PC-3 (cell line): ENCODE measurements at regions not wholly inside any gene's neighbourhood (a gene's known extent, or its start where the extent isn't known, plus 50 kb on each side); places are given as distances from the start of the nearest gene placed in this dataset.
"Not testable (repeated sequence)": the region's sequence is repeated elsewhere in the genome, so short reads cannot be mapped to it uniquely, and the experiment has no call there.

ENCODE experiments used
- ATAC-seq: fragments of 200-7000 bp; cut with Tn5 transposase; 2 replicates; pipeline ENCODE4 v1.9.1; 2020; ENCODE audit warnings: mild to moderate bottlenecking, moderate library complexity
- BruUV-seq: library from RNA; stranded (reverse); fragments of 400-500 nt; replicated peaks from 2 replicates; lab custom pipeline; 2021; lab: Mats Ljungman, UMichigan
- CTCF ChIA-PET: fragments of 300-600 bp; sonication (Branson Sonifier 250); formaldehyde crosslinking; loops from one replicate; lab custom pipeline; 2022; ENCODE audit warnings: antibody characterized with exemption; lab: Charles Lee
- POLR2A ChIA-PET: fragments of 300-600 bp; sonication (Branson Sonifier 250); formaldehyde crosslinking; loops from one replicate; lab custom pipeline; 2022; ENCODE audit warnings: antibody characterized with exemption; ENCODE audit not compliant: unreplicated experiment; lab: Charles Lee
- DNase-seq: peaks from one replicate; pipeline ENCODE4 v3.0.0-alpha.2; 2015
- H2AFZ ChIP-seq: fragments of 300-600 bp; sonication (generic); 2 replicates; pipeline ENCODE4 v1.6.0; 2016; ENCODE audit warnings: antibody characterized with exemption, low read length
- H3F3A ChIP-seq: fragments of 300-600 bp; sonication (generic); one replicate; pipeline ENCODE4 v1.6.0; 2017; ENCODE audit warnings: antibody characterized with exemption, low read length, control low read depth, mild to moderate bottlenecking; ENCODE audit not compliant: unreplicated experiment
- H3K27ac ChIP-seq: fragments of 300-600 bp; sonication (generic); 2 replicates; pipeline ENCODE4 v1.5.1; 2016; ENCODE audit warnings: mild to moderate bottlenecking, low read length
- H3K27me3 ChIP-seq: fragments of 300-600 bp; sonication (generic); 2 replicates; pipeline ENCODE4 v1.6.1; 2016; ENCODE audit warnings: low read length, mixed read lengths
- H3K36me3 ChIP-seq: fragments of 300-600 bp; sonication (generic); 2 replicates; pipeline ENCODE4 v1.6.1; 2016; ENCODE audit warnings: low read depth, mixed run types, low read length, mixed read lengths
- H3K4me1 ChIP-seq: fragments of 300-600 bp; sonication (generic); 2 replicates; pipeline ENCODE4 v1.5.1; 2016; ENCODE audit warnings: low read length; ENCODE audit not compliant: insufficient read depth
- H3K4me2 ChIP-seq: fragments of 300-600 bp; sonication (generic); 2 replicates; pipeline ENCODE4 v1.6.0; 2016; ENCODE audit warnings: low read length
- H3K4me3 ChIP-seq: fragments of 300-600 bp; sonication (generic); 2 replicates; pipeline ENCODE4 v1.5.1; 2016; ENCODE audit warnings: mild to moderate bottlenecking, low read length, mixed read lengths
- H3K79me2 ChIP-seq: fragments of 300-600 bp; sonication (generic); 2 replicates; pipeline ENCODE4 v1.6.1; 2017; ENCODE audit warnings: low read length, mixed read lengths
- H3K9ac ChIP-seq: fragments of 300-600 bp; sonication (generic); 2 replicates; pipeline ENCODE4 v1.6.0; 2016; ENCODE audit warnings: mild to moderate bottlenecking, low read length
- H3K9me2 ChIP-seq: fragments of 300-600 bp; sonication (generic); replicated peaks from 2 replicates; pipeline ENCODE4 v1.6.1; 2016; ENCODE audit warnings: mixed run types, low read length, mixed read lengths
- H3K9me3 ChIP-seq: fragments of 300-600 bp; sonication (generic); 2 replicates; pipeline ENCODE4 v1.6.1; 2016; ENCODE audit warnings: low read length, mixed read lengths
- H4K20me1 ChIP-seq: fragments of 300-600 bp; sonication (generic); 2 replicates; pipeline ENCODE4 v1.6.1; 2016; ENCODE audit warnings: low read length, mixed read lengths
- CTCF ChIP-seq: fragments of 300-600 bp; sonication (generic); conservative IDR thresholded peaks from 2 replicates; pipeline ENCODE4 v1.5.1; 2017; ENCODE audit warnings: antibody characterized with exemption, low read depth, mild to moderate bottlenecking, low read length
- EZH2 ChIP-seq: fragments of 300-600 bp; sonication (generic); IDR thresholded peaks from one replicate; pipeline ENCODE4 v1.6.1; 2017; ENCODE audit warnings: antibody characterized with exemption, mild to moderate bottlenecking, low read length; ENCODE audit not compliant: unreplicated experiment
- EZH2phosphoT487 ChIP-seq: fragments of 300-600 bp; sonication (generic); IDR thresholded peaks from 2 replicates; pipeline ENCODE4 v1.6.1; 2018; ENCODE audit warnings: mild to moderate bottlenecking, antibody characterized with exemption, low read length, borderline replicate concordance
- intact Hi-C: fragments of 100-400 bp; cut with micrococcal nuclease; formaldehyde crosslinking; loops from 2 replicates; pipeline ENCODE4 v1.9.0; 2023

GRCh38 chr3:164732166-164732565, 346.1 kb downstream of the SI start:
- intact Hi-C loops, result no loop called here
- no peaks in the 10 kb centered on the region for H3K27me3 ChIP-seq
- no peaks in the 10 kb centered on the region for H3K9me3 ChIP-seq
- H3K4me1 ChIP-seq, result no peaks in the 10 kb centered on the region
- H3K27ac ChIP-seq, result no peak overlapping the region
- DNase-seq (no peak), ATAC-seq (no peak)
- CTCF ChIA-PET, result no interaction called here
- no peak overlapping the region for H3K4me2 ChIP-seq
- H3F3A ChIP-seq, result no peaks in the 10 kb centered on the region
- H2AFZ ChIP-seq, result no peak overlapping the region
- no peaks in the 10 kb centered on the region for H3K9me2 ChIP-seq
- H4K20me1 ChIP-seq, result no peaks in the 10 kb centered on the region
- no peaks in the 10 kb centered on the region for H3K79me2 ChIP-seq
- POLR2A ChIA-PET, result no interaction called here
- TF ChIP-seq CTCF (no peak), EZH2phosphoT487 (no peak), EZH2 (no peak)
- H3K9ac ChIP-seq, result no peak overlapping the region
- no TSS peak for BruUV-seq
- H3K36me3 ChIP-seq, result no peaks in the 10 kb centered on the region
- no peak overlapping the region for H3K4me3 ChIP-seq

GRCh38 chr3:164730815-164731360, 347.4 kb downstream of the SI start:
- H3K9me3 ChIP-seq, result no peaks in the 10 kb centered on the region
- no peaks in the 10 kb centered on the region for H3F3A ChIP-seq
- no peaks in the 10 kb centered on the region for H3K9me2 ChIP-seq
- H3K79me2 ChIP-seq, result no peaks in the 10 kb centered on the region
- ChIA-PET CTCF (no interaction called here), POLR2A (no interaction called here)
- no TSS peak for BruUV-seq
- H3K9ac ChIP-seq, result no peak overlapping the region
- H3K4me2 ChIP-seq, result no peak overlapping the region
- intact Hi-C loops, result no loop called here
- no peak overlapping the region for H3K27ac ChIP-seq
- 0 out of 2 replicates have a peak overlapping the region, but pooled peaks have one; percentile 12 for H2AFZ ChIP-seq
- no peaks in the 10 kb centered on the region for H3K27me3 ChIP-seq
- no peaks in the 10 kb centered on the region for H3K36me3 ChIP-seq
- ATAC-seq (no peak), DNase-seq (no peak)
- TF ChIP-seq EZH2 (no peak), EZH2phosphoT487 (no peak), CTCF (no peak)
- H4K20me1 ChIP-seq, result no peaks in the 10 kb centered on the region
- no peaks in the 10 kb centered on the region for H3K4me1 ChIP-seq
- no peak overlapping the region for H3K4me3 ChIP-seq

- Histone ChIP-seq H3F3A (no peaks in the 10 kb centered on the region), H3K9ac (no peak overlapping the region), H3K9me3 (no peaks in the 10 kb centered on the region), H3K4me1 (no peaks in the 10 kb centered on the region), H3K27ac (no peak overlapping the region), H3K4me3 (no peak overlapping the region), H3K27me3 (no peaks in the 10 kb centered on the region), H2AFZ (no peak overlapping the region), H3K9me2 (no peaks in the 10 kb centered on the region), H4K20me1 (no peaks in the 10 kb centered on the region), H3K4me2 (no peak overlapping the region), H3K36me3 (no peaks in the 10 kb centered on the region), H3K79me2 (no peaks in the 10 kb centered on the region)
- ChIA-PET CTCF (no interaction called here), POLR2A (no interaction called here)
- BruUV-seq, result no TSS peak
- no peak for TF ChIP-seq EZH2phosphoT487
- TF ChIP-seq EZH2, result no peak
- no peak for TF ChIP-seq CTCF
- DNase-seq (no peak), ATAC-seq (no peak)
- intact Hi-C loops, result no loop called here
These were observed 354.9 kb downstream of the SI start for GRCh38 chr3:164723396-164723795.

GRCh38 chr3:164702808-164703207, 375.5 kb downstream of the SI start:
- H4K20me1 ChIP-seq, BruUV-seq, H3K79me2 ChIP-seq, H3F3A ChIP-seq, H3K9me3 ChIP-seq, CTCF ChIA-PET, H3K36me3 ChIP-seq, H3K27ac ChIP-seq, intact Hi-C loops, H3K9me2 ChIP-seq, H2AFZ ChIP-seq, H3K4me1 ChIP-seq, H3K9ac ChIP-seq, POLR2A ChIA-PET, H3K4me3 ChIP-seq, H3K27me3 ChIP-seq, ATAC-seq, H3K4me2 ChIP-seq, DNase-seq: not testable (repeated sequence)
